BE2C (cell line): ENCODE measurements at regions not wholly inside any gene's neighbourhood (a gene's known extent, or its start where the extent isn't known, plus 50 kb on each side); places are given as distances from the start of the nearest gene placed in this dataset.

Experiments
- DNase-seq: peaks from one replicate; pipeline ENCODE4 v3.0.0-alpha.2; 2020
- H3K27me3 ChIP-seq: fragments of 250-450 bp; sonication (Bioruptor Pico); 2 replicates; pipeline ENCODE4 v1.5.1; 2020; ENCODE audit warnings: mild to moderate bottlenecking
- H3K36me3 ChIP-seq: fragments of 250-450 bp; sonication (Bioruptor Pico); 2 replicates; pipeline ENCODE4 v1.5.1; 2020; ENCODE audit warnings: mild to moderate bottlenecking
- H3K4me1 ChIP-seq: fragments of 250-450 bp; sonication (Bioruptor Pico); 2 replicates; pipeline ENCODE4 v1.5.1; 2020
- H3K4me3 ChIP-seq: 2 replicates; pipeline ENCODE4 v1.5.1; 2011; ENCODE audit warnings: low read depth, low read length
- H3K9me3 ChIP-seq: fragments of 250-450 bp; sonication (Bioruptor Pico); 2 replicates; pipeline ENCODE4 v1.5.1; 2020
- CTCF ChIP-seq: IDR thresholded peaks from 2 replicates; pipeline ENCODE4 v1.5.1; 2012; ENCODE audit warnings: mild to moderate bottlenecking, low read depth, low read length

- H3K4me3 ChIP-seq, result no peak overlapping the region
- no peak for TF ChIP-seq CTCF
- no peak for DNase-seq
- H3K27me3 ChIP-seq, result peaks cover 4% of the 10 kb centered on the region; the same call in 1 of the 2 replicates
- no peaks in the 10 kb centered on the region for H3K36me3 ChIP-seq
- no peaks in the 10 kb centered on the region for H3K9me3 ChIP-seq
- H3K4me1 ChIP-seq, result no peaks in the 10 kb centered on the region
These were observed 61.9 kb upstream of the KRTAP11-1 start for GRCh38 chr21:30943243-30943642.

- peaks cover 4% of the 10 kb centered on the region; the same call in 1 of the 2 replicates for H3K27me3 ChIP-seq
- no peaks in the 10 kb centered on the region for H3K9me3 ChIP-seq
- DNase-seq, result no peak
- H3K4me3 ChIP-seq, result no peak overlapping the region
- H3K4me1 ChIP-seq, result no peaks in the 10 kb centered on the region
- TF ChIP-seq CTCF, result no peak
- no peaks in the 10 kb centered on the region for H3K36me3 ChIP-seq
These were observed 60.8 kb upstream of the KRTAP11-1 start for GRCh38 chr21:30942192-30942591.

GRCh38 chr21:30936207-30936606 lies 54.8 kb upstream of the KRTAP11-1 start:
- Histone ChIP-seq H3K4me1 (no peaks in the 10 kb centered on the region), H3K27me3 (no peaks in the 10 kb centered on the region), H3K9me3 (no peaks in the 10 kb centered on the region), H3K36me3 (no peaks in the 10 kb centered on the region), H3K4me3 (no peak overlapping the region)
- no peak for TF ChIP-seq CTCF
- no peak for DNase-seq

GRCh38 chr21:30935889-30936168 lies 54.4 kb upstream of the KRTAP11-1 start:
- TF ChIP-seq CTCF, result no peak
- Histone ChIP-seq H3K9me3 (no peaks in the 10 kb centered on the region), H3K4me3 (no peak overlapping the region), H3K4me1 (no peaks in the 10 kb centered on the region), H3K36me3 (no peaks in the 10 kb centered on the region), H3K27me3 (no peaks in the 10 kb centered on the region)
- no peak for DNase-seq

- Histone ChIP-seq H3K4me1 (no peaks in the 10 kb centered on the region), H3K27me3 (no peaks in the 10 kb centered on the region), H3K9me3 (no peaks in the 10 kb centered on the region), H3K36me3 (no peaks in the 10 kb centered on the region), H3K4me3 (no peak overlapping the region)
- DNase-seq, result no peak
- no peak for TF ChIP-seq CTCF
These were observed 53.9 kb upstream of the KRTAP11-1 start for GRCh38 chr21:30935121-30935888.

GRCh38 chr21:30932686-30933085 lies 51.3 kb upstream of the KRTAP11-1 start:
- TF ChIP-seq CTCF, result no peak
- H3K27me3 ChIP-seq, result no peaks in the 10 kb centered on the region
- DNase-seq, result no peak
- H3K9me3 ChIP-seq, result no peaks in the 10 kb centered on the region
- no peak overlapping the region for H3K4me3 ChIP-seq
- H3K36me3 ChIP-seq, result no peaks in the 10 kb centered on the region
- no peaks in the 10 kb centered on the region for H3K4me1 ChIP-seq
